K562 (cell line): ENCODE measurements at regions not wholly inside any gene's neighbourhood (a gene's known extent, or its start where the extent isn't known, plus 50 kb on each side); places are given as distances from the start of the nearest gene placed in this dataset.

Source experiments
- ATF2 ChIP-seq: sonication (generic); formaldehyde crosslinking; IDR thresholded peaks from 2 replicates; pipeline ENCODE4 v1.8.1; 2022; ENCODE audit warnings: missing genetic modification reagents
- ATF6 ChIP-seq: sonication (generic); formaldehyde crosslinking; IDR thresholded peaks from 2 replicates; pipeline ENCODE4 v1.4.0; 2020; ENCODE audit warnings: mild to moderate bottlenecking, missing genetic modification reagents
- BCOR ChIP-seq: fragments of 450-650 bp; IDR thresholded peaks from 2 replicates; pipeline ENCODE4 v1.6.1; 2016
- ELF1 ChIP-seq: fragments of 200-800 bp; sonication (Bioruptor generic); IDR thresholded peaks from 2 replicates; pipeline ENCODE4 v1.6.1; 2016; ENCODE audit warnings: missing genetic modification characterization, missing compliant biosample characterization
- MYC ChIP-seq, 2 experiments: fragments of 250-450 bp in 1 of 2; sonication (Bioruptor Pico) in 1 of 2; IDR thresholded peaks; 2 replicates each; pipeline versions ENCODE4 v1.5.1 to v1.6.1; 2012 to 2021; ENCODE audit warnings: low read depth in 2 of 2, borderline replicate concordance in 1 of 2, improper control_type of control experiment in 1 of 2, low read length in 1 of 2, mild to moderate bottlenecking in 1 of 2, moderate library complexity in 1 of 2
- RBM22 ChIP-seq: fragments of 200-400 bp; formaldehyde crosslinking; IDR thresholded peaks from 2 replicates; pipeline ENCODE4 v1.6.1; 2018; ENCODE audit warnings: low read length, low read depth; ENCODE audit not compliant: poor library complexity, severe bottlenecking
- ZNF449 ChIP-seq: fragments of 250-450 bp; sonication (Bioruptor Pico); IDR thresholded peaks from 2 replicates; pipeline ENCODE4 v1.8.0; 2022; ENCODE audit warnings: moderate library complexity, mild to moderate bottlenecking, inconsistent platforms
- ZNF830 ChIP-seq: fragments of 250-450 bp; sonication (Bioruptor Pico); IDR thresholded peaks from 2 replicates; pipeline ENCODE4 v1.5.0; 2021; ENCODE audit warnings: mild to moderate bottlenecking

DNA sequence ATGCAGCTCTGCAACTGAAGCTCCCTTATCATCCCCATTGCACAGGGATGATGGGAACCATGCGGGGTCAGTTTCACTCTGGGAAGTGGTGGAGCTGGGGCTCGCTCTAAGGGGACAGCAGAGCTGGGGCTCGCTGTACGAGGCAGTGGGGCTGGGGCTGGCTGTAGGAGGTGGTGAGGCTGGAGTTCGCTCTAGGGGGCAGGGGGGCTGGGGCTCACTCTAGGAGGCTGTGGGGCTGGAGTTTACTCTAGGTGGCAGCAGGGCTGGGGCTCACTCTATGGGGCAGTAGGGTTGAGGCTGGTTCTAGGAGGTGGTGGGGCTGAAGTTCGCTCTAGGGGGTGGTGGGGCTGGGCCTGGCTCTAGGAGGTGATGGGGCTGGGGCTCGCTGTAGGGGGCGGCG, 99.1 kb downstream of the UQCRFS1 start (continued):
- TF ChIP-seq ATF2 (CRISPR knock-in tag) (no peak), ZNF449 (CRISPR knock-in tag) (no peak), ELF1 (tag) (no peak), RBM22 (no peak), ATF6 (CRISPR knock-in tag) (no peak), BCOR (no peak), ZNF830 (CRISPR knock-in tag) (no peak), MYC (IDR thresholded peaks at IDR 0.05; ENCODE audit: low read depth, low read length) (no peak), MYC (CRISPR knock-in tag; IDR thresholded peaks at IDR 0.05; ENCODE audit: borderline replicate concordance, low read depth) (no peak)
